ENCODE measurements at regions not wholly inside any gene's neighbourhood (a gene's known extent, or its start where the extent isn't known, plus 50 kb on each side); places are given as distances from the start of the nearest gene placed in this dataset.
"Not testable (repeated sequence)": the region's sequence is repeated elsewhere in the genome, so short reads cannot be mapped to it uniquely, and the experiment has no call there.

- not testable (repeated sequence) for TF ChIP-seq CTCF (IDR thresholded peaks at IDR 0.05; ENCODE audit: poor library complexity, severe bottlenecking); EZH2 (IDR thresholded peaks at IDR 0.05; ENCODE audit: borderline replicate concordance, insufficient read depth, low read length, poor library complexity, severe bottlenecking); POLR2AphosphoS5 (IDR thresholded peaks at IDR 0.05); TAF1 (IDR thresholded peaks at IDR 0.05; ENCODE audit: low read depth); REST (IDR thresholded peaks at IDR 0.05; ENCODE audit: borderline replicate concordance); RAD21 (conservative IDR thresholded peaks at IDR 0.05)
Observed at GRCh38 chr3:177635601-177636106, 438.4 kb upstream of the TBL1XR1 start.

All from neural cell (in vitro differentiated cells).